B cell (primary cell): ENCODE measurements at regions not wholly inside any gene's neighbourhood (a gene's known extent, or its start where the extent isn't known, plus 50 kb on each side); places are given as distances from the start of the nearest gene placed in this dataset.

ENCODE experiments used
- EZH2 ChIP-seq: IDR thresholded peaks from 2 replicates; pipeline ENCODE4 v1.6.1; 2012; ENCODE audit warnings: borderline replicate concordance, low read depth, mild to moderate bottlenecking, moderate library complexity, low read length; ENCODE audit not compliant: insufficient read depth, poor library complexity, severe bottlenecking
- TF ChIP-seq, protein P1 (sequence below): fragments of 200-600 bp; IDR thresholded peaks from one replicate; pipeline ENCODE4 v1.8.0; 2022; ENCODE audit warnings: antibody characterized with exemption, mild to moderate bottlenecking

DNA sequence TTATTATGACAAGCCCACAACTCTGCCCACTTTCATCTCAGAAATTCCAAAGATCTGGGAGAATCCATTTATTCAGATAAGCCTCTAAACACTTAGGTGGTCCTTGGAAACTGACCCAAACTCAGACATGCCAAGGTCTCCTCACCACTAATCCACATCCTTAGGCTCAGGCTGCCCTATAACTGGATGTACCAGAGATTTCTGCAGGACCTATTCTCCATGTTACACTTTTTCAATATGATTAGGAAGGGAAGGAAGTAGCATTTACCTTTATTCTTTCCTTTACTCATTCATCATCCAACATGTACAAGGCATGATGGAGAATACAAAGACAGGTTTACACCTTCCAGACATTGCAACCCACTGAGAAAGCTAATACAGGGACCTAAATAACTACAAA, 145.9 kb upstream of the BMP4 start:
- TF ChIP-seq, protein P1, sequence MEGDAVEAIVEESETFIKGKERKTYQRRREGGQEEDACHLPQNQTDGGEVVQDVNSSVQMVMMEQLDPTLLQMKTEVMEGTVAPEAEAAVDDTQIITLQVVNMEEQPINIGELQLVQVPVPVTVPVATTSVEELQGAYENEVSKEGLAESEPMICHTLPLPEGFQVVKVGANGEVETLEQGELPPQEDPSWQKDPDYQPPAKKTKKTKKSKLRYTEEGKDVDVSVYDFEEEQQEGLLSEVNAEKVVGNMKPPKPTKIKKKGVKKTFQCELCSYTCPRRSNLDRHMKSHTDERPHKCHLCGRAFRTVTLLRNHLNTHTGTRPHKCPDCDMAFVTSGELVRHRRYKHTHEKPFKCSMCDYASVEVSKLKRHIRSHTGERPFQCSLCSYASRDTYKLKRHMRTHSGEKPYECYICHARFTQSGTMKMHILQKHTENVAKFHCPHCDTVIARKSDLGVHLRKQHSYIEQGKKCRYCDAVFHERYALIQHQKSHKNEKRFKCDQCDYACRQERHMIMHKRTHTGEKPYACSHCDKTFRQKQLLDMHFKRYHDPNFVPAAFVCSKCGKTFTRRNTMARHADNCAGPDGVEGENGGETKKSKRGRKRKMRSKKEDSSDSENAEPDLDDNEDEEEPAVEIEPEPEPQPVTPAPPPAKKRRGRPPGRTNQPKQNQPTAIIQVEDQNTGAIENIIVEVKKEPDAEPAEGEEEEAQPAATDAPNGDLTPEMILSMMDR: no peak
- no peak for TF ChIP-seq EZH2
